GM21529 (cell line): ENCODE measurements at regions not wholly inside any gene's neighbourhood (a gene's known extent, or its start where the extent isn't known, plus 50 kb on each side); places are given as distances from the start of the nearest gene placed in this dataset.
A peak's percentile ranks its signal among the peaks of the same experiment; 100 is the strongest.

Source experiments
- ATAC-seq: cut with Tn5 transposase; IDR thresholded peaks from one replicate; pipeline ENCODE4 v1.9.1; 2021; ENCODE audit not compliant: unreplicated experiment

DNA sequence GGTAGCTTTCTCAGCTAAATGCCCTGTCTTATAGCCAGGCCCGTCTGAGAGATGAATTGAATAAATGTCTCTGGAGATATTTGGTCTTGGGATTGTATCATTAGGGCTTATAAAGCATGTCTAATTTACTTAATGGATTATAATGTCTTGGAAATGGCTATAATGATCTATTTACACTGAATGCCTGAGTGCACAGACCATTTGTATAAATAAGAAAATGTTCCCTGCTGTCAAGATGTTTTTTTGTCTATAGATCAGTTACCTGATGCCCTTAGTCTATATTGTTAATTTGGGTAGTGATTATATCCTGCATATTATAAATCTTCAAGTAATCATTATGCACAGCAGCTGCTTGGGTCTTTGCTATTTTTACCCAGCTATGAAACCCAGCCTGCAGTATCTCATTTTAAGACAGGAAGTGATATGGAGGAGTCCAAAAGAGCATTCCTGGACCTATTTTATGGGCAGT is 112.9 kb upstream of the ACTBL2 start:
- ATAC-seq: no peak

DNA sequence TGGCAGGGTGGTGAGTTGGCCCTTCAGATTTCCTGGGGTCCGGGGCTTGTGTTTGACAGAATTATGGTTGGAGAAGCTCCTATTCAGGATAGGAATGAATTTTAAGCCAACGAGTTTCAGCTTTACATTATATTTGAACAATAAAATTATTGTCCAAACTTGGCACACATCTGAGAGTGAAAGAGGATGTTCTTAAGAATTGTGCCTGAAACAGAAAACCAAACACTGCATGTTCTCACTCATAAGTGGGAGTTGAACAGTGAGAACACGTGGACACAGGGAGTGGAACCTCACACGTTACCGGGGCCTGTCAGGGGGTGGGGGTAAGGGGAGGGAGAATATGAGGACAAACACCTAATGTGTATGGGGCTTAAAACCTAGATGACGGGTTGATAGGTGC is 111.8 kb upstream of the ACTBL2 start:
- ATAC-seq: no peak

DNA sequence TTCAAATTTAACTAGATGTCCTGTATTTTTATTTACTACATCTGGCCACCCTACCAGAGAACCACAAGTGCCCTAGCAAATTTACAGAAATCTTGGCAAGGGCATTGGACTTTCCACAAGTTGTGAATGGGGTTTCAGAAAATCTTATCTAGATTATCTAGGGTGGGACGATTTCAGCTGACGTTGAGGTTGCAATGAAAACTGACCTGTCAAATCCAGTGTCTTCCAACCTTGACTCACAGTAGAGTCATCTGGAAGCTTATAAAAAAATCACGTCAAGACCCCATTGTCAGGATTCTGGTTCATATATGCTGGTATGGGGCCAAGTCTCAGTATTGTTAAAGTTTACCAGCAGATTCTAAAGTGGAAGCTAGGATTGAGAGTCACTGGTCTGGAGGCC is 109.6 kb upstream of the ACTBL2 start:
- ATAC-seq: no peak

DNA sequence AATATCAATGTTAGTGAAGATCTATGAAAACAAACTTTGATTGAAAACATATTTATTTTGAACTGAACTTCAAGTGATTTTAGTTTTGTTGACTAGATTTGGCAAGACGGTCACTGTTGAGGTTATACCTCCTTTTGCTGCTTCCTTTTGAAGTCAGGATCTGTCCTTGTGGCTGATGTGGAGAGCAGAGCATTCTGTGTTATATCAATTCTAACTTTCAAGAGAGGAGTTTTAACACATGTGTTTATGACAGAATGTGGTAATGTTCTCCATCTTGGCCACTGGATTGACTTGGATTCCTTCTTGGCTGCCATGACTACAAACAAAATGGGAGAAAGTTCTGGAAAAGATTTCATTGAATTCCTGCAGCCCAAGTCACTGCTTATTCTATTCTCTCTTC is 104.0 kb upstream of the ACTBL2 start:
- ATAC-seq: no peak

DNA sequence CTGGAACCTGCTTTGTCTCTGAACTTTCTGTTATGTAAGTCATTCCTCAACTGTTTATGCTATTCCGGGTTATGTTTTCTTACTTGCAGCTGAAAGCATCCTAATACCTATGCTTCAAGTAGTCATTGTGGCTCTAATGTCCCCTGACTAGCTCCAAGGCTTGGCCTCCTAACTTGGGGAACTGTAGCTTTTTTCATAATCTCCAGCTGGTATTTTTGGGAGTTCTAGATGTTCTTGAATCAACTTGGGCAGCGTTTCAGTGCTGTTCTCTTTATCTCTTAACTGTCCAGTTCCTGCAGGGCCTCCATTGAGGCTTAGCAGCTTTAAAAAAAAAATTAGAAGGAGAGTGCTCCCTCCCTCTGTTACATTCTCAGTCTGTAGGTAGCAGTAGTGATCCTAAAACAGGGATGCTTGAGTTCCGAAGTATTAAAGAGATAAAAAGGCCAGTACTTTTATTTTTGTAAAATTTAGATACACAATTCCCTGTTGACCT is 100.0 kb upstream of the ACTBL2 start:
- ATAC-seq: no peak

DNA sequence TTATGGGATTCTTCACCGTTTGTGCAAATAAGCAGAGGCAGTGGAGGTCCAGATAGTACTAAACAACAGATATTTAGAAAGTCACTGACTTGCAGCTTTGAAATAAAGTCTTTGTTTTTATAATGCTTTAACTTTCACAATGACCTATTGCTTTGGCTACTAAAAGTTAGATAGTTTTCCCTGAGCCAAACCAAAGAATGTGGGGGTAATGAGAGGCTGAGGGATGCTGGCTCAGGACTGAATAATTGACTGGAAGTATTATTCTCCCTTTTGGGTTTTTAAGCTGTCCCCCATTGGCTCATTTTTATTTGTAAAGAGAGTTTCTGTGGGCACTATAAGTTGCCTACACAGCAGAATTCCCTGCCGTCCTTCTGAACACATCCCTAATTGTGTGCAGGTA is 99.2 kb upstream of the ACTBL2 start:
- ATAC-seq: no peak

DNA sequence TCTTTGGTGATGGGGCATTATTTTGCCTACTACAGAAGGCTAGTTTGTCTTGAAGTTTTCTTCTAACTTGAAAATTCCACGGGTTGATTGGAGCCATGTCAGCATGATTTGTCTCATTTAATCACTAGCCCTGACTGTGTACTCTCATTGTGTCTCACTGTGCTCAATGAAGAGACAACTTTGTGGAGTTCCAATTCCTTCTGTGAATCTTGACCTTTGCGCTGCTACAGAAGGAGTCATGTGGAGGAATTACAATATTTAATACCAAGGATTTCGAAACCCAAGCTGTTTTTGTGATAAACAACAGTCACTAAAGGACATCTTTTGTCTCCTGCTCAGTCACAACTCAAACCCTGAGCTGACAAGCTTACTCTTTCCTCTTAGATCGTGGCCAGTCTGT is 98.6 kb upstream of the ACTBL2 start:
- no peak for ATAC-seq

DNA sequence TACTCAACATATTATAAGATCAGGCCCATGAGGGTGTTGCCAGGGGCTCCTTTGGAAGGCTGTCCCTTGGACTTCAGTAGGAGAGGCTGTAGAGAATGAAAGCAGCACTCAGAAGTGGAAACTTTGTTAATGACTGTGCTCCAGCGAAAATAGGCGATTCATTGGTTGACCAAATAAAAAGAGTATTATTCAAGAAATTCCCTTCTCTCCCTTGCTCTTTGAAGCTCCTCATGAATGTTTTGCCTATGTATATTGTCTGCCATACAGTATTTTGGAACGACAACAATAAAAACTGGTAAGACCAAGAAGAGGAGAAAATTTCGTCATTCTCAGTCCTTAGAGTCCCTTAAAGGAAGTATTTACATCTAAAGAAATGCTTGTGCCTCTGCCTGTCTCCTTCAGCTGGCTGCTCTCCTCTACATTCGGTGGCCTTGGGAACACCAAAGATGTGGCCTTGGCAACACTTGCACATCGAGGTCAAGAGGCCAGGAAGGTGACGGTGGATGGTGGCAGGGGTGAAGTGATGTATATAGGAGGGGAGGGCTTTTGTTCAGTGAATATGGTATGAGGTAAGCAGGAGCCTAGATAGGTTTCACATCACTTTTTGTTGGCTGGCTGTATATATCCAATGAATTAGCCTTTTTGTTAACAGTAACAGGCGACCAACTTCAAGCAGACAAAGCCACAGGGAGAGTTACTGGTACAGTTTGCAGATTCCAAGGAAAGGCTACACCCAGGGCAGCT is 95.0 kb upstream of the ACTBL2 start:
- ATAC-seq: peak; percentile 63

DNA sequence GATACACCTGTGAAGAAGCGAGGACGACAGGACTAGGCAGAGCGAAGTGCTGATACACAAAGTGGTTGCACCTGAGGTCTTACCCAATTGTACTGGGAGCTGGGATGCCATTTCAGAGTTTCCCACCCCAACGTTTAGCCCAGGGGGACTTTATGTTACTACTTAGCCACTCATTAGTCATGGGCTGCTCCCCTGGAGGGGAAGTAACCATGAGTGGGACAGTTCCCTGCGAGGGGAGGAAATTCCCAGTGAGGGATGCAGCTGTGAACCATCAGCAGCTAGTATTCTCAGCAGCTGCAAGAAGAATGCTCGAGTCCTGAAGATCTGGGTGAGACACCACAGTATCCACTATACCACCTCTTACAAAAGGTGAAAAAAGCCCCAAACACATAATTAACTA is 93.7 kb upstream of the ACTBL2 start:
- ATAC-seq: no peak

DNA sequence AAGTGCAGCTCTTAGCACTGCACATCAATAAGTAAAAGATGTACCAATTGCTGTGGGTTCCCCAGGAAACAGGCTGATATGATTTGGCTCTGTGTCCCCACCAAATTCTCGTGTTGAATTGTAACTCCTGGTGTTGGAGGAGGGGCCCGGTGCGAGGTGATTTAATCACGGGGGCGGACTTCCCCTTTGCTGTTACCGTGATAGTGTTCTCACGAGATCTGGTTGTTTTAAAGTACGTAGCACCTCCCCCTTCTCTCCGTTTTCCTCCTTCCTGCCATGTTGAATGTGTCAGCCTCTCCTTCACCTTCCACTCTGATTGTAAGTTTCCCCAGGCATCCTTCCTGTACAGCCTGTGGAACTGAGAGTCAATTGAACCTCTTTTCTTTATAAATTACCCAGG is 93.2 kb upstream of the ACTBL2 start:
- no peak for ATAC-seq

DNA sequence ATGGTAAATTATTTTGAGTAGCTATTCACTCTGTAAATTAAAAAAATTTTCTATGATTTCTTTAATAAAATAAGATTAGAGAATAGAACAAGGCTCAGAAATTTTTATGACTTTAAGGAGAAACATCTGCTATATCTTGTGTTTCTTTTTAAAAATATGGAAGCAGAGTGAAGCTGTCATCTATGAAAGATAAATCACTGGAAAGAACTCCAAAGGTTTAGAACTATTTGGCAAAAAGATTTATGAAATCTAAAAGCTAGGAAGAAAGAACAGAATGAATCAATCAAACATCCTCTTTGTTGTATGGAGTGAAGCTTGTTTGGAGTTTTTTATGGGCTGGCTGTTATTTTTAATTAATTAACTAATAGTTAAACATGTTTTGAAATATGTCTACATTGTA is 89.8 kb upstream of the ACTBL2 start:
- ATAC-seq: no peak

DNA sequence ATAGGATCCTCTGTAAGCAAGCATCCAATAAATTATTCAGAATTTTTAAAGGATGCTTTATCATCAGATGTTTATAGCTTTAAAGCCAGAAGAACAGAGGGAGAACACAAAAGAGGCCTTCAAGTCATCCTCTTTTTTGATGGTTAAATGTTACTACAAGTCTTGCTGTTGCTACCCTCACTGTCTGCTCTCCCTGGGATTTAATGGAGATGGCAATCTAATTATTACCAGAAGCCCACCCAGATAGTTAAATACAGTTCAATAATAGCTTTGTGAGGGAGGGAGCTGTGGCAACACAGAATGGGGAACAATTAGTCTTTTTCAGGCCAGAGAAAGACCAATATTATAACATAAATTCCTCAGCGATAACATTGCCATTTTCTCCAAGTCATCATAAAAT is 87.0 kb upstream of the ACTBL2 start:
- no peak for ATAC-seq

DNA sequence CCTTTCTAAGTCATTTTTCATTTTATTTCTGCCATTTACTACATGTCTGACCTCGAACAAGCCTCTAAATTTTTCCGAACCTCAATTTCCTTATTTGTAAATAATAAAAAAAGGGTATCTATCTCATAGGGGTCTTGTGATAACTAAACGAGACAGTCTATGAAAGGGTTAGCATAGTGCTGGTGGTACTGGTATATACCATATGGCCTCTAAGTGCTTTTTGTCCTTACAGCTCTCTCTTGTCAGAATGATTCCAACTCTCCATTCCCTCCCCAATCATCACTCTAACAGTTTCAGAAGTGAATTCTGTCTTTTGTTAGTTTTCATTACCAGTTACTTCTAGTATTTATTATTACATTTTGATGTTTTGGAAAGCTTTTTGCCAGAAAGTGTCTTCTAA is 85.5 kb upstream of the ACTBL2 start:
- no peak for ATAC-seq

DNA sequence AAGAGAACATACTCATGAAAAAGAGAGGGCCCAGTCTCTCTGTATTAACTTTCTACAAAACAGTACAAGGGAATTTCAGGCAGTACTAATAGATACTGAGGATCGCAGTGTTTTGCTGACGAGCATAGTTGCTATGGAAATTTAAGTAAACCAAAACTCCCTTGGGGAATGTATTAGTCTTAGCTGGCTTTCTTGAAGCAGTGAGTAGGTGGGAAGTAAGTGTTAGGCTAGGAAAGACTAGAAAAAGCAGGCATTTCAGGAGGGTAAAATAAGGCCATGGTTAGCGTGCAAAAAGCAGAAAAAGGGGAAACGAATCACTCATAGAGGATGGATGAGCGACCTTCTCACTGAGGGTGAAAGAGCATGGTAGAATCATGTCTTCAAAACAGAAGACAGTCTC is 84.3 kb upstream of the ACTBL2 start:
- ATAC-seq: peak; percentile 75

DNA sequence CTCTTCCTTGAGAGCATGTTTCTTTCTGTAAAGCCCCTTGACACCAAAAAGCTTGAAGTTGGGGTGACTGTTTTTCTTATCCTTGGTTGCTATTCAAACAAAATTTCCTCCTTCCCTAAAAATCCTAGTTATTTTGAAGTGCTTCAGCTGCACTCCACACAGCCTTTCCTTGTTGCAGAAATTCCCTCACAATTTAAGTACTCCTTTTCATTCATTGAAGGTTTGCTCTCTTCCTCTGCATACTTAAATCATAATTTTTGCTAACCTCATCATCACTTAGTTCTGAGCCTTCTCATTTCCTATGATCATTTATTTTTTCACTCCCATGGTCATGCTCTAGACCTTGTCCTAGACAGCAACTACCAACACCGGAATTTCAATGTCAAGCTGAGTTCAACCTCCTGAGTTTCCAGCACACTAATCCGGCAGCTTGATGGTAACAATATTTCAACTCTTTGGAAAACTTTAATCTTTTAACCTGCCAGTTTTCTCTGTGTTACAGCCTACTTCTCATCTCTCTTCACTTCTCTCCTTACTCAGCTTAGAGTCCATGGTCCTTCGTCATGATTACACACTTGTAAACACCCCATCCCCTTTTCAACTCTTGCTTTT is 78.7 kb upstream of the ACTBL2 start:
- ATAC-seq: no peak

DNA sequence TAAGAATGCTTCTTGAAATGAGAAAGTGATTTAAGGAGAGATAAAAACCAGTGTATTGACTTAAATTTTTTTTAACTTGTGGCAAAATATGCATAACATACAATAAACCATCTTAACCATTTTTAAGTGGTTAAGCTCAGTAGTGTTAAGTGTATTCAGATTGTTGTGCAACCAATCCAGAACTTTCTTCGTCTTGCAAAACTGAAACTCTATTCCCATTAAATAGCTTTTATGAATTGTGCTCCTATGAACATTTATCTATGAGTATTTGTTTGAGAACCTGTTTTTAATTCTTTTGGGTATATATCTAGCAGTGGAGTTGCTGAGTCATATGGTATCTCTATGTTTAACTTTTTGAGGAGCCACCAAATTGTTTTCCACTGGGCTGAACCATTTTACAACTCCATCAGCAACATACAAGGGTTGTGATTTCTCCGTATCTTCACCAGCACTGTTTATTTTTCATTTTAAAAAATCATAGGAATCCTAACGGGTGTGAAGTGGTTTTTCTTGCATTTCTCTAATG is 76.6 kb upstream of the ACTBL2 start:
- ATAC-seq: no peak

DNA sequence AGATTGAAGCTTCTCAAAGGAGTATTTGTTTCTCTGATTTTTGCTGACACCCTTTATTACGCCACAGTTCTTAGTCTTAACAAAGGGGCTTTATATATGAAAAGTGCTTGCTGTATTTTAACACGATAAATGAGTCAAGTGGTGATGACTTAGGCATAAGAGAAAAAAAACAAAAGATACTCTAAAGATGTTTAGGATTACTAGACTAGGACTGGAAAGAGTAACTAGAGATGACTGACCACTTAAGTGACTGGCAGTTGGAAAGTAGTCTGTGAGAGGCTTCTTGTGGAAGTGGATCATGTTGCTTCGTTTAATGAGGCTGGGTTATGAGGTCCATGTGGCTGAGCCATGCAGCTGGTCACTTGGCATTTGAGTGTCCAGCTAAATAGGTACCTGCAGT is 69.4 kb upstream of the ACTBL2 start:
- ATAC-seq: no peak

DNA sequence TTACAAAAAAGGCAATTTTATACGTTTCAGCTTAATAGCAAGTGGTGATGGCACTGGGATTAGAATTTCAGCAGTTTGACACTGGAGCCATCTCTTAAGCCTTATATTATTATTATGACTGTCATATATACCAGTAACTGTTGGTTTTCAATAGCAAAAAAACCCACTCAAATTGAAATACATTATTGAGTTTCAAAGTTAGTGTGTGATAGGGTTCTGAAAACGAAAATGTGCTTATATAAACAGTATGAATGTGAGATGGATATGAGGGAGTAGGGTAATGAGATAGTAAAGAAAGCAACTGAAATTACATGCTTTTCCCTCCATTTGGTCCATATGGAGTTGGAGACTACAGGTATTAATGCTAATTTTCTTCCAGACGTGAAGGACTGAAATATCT is 68.6 kb upstream of the ACTBL2 start:
- ATAC-seq: no peak

DNA sequence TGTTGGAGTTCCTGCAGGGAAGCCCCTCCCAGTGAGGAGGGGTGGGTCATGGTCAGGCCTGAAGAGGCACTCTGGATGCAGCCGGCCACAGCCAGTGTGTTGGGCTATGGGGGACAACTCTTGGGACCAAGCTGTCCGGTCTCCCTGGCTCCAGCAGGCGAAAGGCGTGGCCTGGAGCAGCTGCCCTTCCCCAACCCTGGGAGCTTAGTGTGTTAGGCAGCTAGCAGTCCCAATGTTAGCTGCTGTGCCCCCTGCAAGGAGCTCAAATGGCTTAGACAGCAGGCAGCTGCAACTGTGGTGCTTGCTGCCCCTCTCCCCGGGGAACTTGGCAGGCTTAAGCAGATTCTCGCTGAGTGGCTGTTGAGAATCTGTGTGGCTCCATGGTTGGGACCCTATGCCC is 67.5 kb upstream of the ACTBL2 start:
- ATAC-seq: no peak

DNA sequence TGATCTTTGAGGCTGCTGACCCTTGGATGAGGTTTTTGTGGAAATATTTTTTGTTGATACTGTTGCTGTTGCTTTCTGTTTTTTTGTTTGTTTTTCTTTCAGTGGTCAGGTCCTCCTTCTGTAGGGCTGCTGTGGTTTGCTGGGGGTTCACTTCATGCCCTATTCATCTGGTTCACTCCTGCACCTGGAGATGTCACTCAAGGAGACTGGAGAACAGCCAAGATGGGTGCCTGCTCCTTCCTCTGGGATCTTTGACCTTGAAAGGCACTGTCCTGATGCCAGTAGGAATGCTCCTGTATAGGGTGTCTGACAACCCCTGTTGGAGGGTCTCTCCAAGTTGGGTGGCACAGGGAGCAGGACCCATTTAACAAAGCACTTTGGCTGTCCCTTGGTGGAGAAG is 67.0 kb upstream of the ACTBL2 start:
- no peak for ATAC-seq

DNA sequence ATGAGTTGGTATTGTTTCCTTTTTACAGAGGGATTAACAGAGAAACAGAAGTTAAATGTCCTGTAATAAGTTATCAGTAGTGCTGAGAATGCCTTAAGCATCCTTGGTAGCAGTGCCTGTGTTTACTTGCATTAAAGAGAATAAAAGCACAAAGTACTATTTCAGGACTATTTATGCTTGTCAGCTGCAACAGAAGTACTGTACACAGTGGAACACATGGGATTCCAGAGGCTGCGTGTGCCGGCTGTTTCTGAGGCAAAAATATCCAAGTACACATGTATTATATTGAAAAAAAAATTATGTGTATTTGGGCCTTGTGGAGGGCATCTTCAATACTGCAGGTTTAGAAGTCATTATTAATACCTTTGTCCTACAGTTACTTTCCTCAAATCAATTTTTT is 58.2 kb upstream of the ACTBL2 start:
- ATAC-seq: no peak

DNA sequence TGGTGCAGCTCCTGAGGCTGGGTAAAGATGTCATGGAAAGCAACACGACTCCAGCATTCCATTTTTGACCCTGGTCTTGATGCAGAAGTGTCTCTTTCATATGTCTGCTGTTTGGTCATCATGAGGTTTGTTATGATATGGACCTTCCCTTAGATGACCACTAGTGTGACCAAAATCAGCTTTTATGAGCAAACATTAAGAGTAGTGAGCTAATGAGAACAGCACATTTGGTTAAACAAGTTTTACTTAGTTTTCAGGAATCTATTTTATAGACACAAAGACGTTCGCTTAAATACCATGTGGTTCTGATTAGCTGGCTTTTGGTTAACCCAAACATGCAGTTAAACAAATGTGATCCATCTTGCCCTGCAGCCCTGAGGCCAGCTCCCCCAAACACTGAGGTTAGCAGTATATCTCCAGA is 56.7 kb upstream of the ACTBL2 start:
- ATAC-seq: no peak
